ENCODE measurements at regions not wholly inside any gene's neighbourhood (a gene's known extent, or its start where the extent isn't known, plus 50 kb on each side); places are given as distances from the start of the nearest gene placed in this dataset.

- Histone ChIP-seq H2AFZ (no peak overlapping the region), H3F3A (ENCODE audit: insufficient read depth, low read depth) (no peaks in the 10 kb centered on the region), H3K9me3 (ENCODE audit: insufficient read depth, low read depth) (no peaks in the 10 kb centered on the region), H3K79me2 (ENCODE audit: low read depth) (no peaks in the 10 kb centered on the region), H3K4me3 (no peak overlapping the region), H3K4me2 (no peak overlapping the region), H3K9me2 (ENCODE audit: insufficient read depth) (no peaks in the 10 kb centered on the region), H4K20me1 (ENCODE audit: insufficient read depth) (no peaks in the 10 kb centered on the region), H3K27ac (no peak overlapping the region), H3K36me3 (ENCODE audit: low read depth) (no peaks in the 10 kb centered on the region), H3K4me1 (replicated peaks; ENCODE audit: insufficient read depth) (no peaks in the 10 kb centered on the region), H3K27me3 (ENCODE audit: insufficient read depth, low read depth) (no peaks in the 10 kb centered on the region)
- DNase-seq = no peak
- intact Hi-C loops (cut with micrococcal nuclease; ENCODE audit: unreplicated experiment) = no loop called here
- POLR2A ChIA-PET (ENCODE audit: unreplicated experiment) = no interaction called here
- no TSS peak for BruUV-seq (replicated peaks)
- CTCF ChIA-PET = no interaction called here
- TF ChIP-seq CTCF (conservative IDR thresholded peaks at IDR 0.05) = no peak
- TF ChIP-seq EZH2 (IDR thresholded peaks at IDR 0.05; ENCODE audit: low read depth) = no peak
Measured at GRCh38 chr12:127275416-127275815, 991.6 kb upstream of the TMEM132C start.

GRCh38 chr12:127277882-127278281 is 989.1 kb upstream of the TMEM132C start:
- no TSS peak for BruUV-seq (replicated peaks)
- Histone ChIP-seq H4K20me1 (ENCODE audit: insufficient read depth) (no peaks in the 10 kb centered on the region), H2AFZ (no peak overlapping the region), H3K79me2 (ENCODE audit: low read depth) (no peaks in the 10 kb centered on the region), H3K36me3 (ENCODE audit: low read depth) (no peaks in the 10 kb centered on the region), H3K4me3 (no peak overlapping the region), H3K4me1 (replicated peaks; ENCODE audit: insufficient read depth) (no peaks in the 10 kb centered on the region), H3K9me2 (ENCODE audit: insufficient read depth) (no peaks in the 10 kb centered on the region), H3K4me2 (no peak overlapping the region), H3K27ac (no peak overlapping the region), H3K27me3 (ENCODE audit: insufficient read depth, low read depth) (no peaks in the 10 kb centered on the region), H3K9me3 (ENCODE audit: insufficient read depth, low read depth) (no peaks in the 10 kb centered on the region), H3F3A (ENCODE audit: insufficient read depth, low read depth) (no peaks in the 10 kb centered on the region)
- CTCF ChIA-PET = no interaction called here
- no peak for TF ChIP-seq EZH2 (IDR thresholded peaks at IDR 0.05; ENCODE audit: low read depth)
- no peak for TF ChIP-seq CTCF (conservative IDR thresholded peaks at IDR 0.05)
- no peak for DNase-seq
- POLR2A ChIA-PET (ENCODE audit: unreplicated experiment) = no interaction called here
- intact Hi-C loops (cut with micrococcal nuclease; ENCODE audit: unreplicated experiment) = no loop called here

- no peak overlapping the region for H3K4me3 ChIP-seq
- POLR2A ChIA-PET (ENCODE audit: unreplicated experiment) = no interaction called here
- no peaks in the 10 kb centered on the region for H3F3A ChIP-seq (ENCODE audit: insufficient read depth, low read depth)
- no peaks in the 10 kb centered on the region for H3K4me1 ChIP-seq (replicated peaks; ENCODE audit: insufficient read depth)
- H3K4me2 ChIP-seq = no peak overlapping the region
- H3K27ac ChIP-seq = no peak overlapping the region
- DNase-seq = no peak
- H3K79me2 ChIP-seq (ENCODE audit: low read depth) = no peaks in the 10 kb centered on the region
- no peaks in the 10 kb centered on the region for H3K9me2 ChIP-seq (ENCODE audit: insufficient read depth)
- H3K36me3 ChIP-seq (ENCODE audit: low read depth) = no peaks in the 10 kb centered on the region
- CTCF ChIA-PET = no interaction called here
- H2AFZ ChIP-seq = no peak overlapping the region
- no peaks in the 10 kb centered on the region for H3K9me3 ChIP-seq (ENCODE audit: insufficient read depth, low read depth)
- H4K20me1 ChIP-seq (ENCODE audit: insufficient read depth) = no peaks in the 10 kb centered on the region
- intact Hi-C loops (cut with micrococcal nuclease; ENCODE audit: unreplicated experiment) = no loop called here
- BruUV-seq (replicated peaks) = no TSS peak
- TF ChIP-seq EZH2 (IDR thresholded peaks at IDR 0.05; ENCODE audit: low read depth) (no peak), CTCF (conservative IDR thresholded peaks at IDR 0.05) (no peak)
- no peaks in the 10 kb centered on the region for H3K27me3 ChIP-seq (ENCODE audit: insufficient read depth, low read depth)
Measured at GRCh38 chr12:127278351-127278750, 988.6 kb upstream of the TMEM132C start.
